Dermis blood vessel endothelial cell (primary cell): ENCODE measurements at regions not wholly inside any gene's neighbourhood (a gene's known extent, or its start where the extent isn't known, plus 50 kb on each side); places are given as distances from the start of the nearest gene placed in this dataset.
"Not testable (repeated sequence)": the region's sequence is repeated elsewhere in the genome, so short reads cannot be mapped to it uniquely, and the experiment has no call there.

Experiments
- DNase-seq: peaks from one replicate; pipeline ENCODE4 v3.0.0; 2010

- DNase-seq = no peak
Observed at GRCh38 chr15:25236861-25237155, 202.0 kb downstream of the UBE3A start.

GRCh38 chr15:25237291-25237978 lies 201.4 kb downstream of the UBE3A start:
- DNase-seq = no peak

GRCh38 chr15:25238126-25238525 lies 200.7 kb downstream of the UBE3A start:
- DNase-seq = no peak

GRCh38 chr15:25238716-25239470 lies 199.9 kb downstream of the UBE3A start:
- DNase-seq = no peak

- DNase-seq = no peak
Observed at GRCh38 chr15:25239471-25240345, 199.1 kb downstream of the UBE3A start.

GRCh38 chr15:25240461-25241021 lies 198.3 kb downstream of the UBE3A start:
- no peak for DNase-seq

- no peak for DNase-seq
Observed at GRCh38 chr15:25241241-25241801, 197.5 kb downstream of the UBE3A start.

GRCh38 chr15:25242166-25242879 lies 196.5 kb downstream of the UBE3A start:
- no peak for DNase-seq

GRCh38 chr15:25242957-25243799 lies 195.6 kb downstream of the UBE3A start:
- no peak for DNase-seq

GRCh38 chr15:25243800-25244097 lies 195.1 kb downstream of the UBE3A start:
- DNase-seq = no peak

- DNase-seq = no peak
Observed at GRCh38 chr15:25244731-25245585, 193.9 kb downstream of the UBE3A start.

- no peak for DNase-seq
Observed at GRCh38 chr15:25245801-25246622, 192.8 kb downstream of the UBE3A start.

GRCh38 chr15:25246641-25247406 lies 192.0 kb downstream of the UBE3A start:
- DNase-seq = no peak

GRCh38 chr15:25247407-25248038 lies 191.3 kb downstream of the UBE3A start:
- no peak for DNase-seq

GRCh38 chr15:25248087-25248486 lies 190.7 kb downstream of the UBE3A start:
- not testable (repeated sequence) for DNase-seq

- no peak for DNase-seq
Observed at GRCh38 chr15:25248583-25249235, 190.1 kb downstream of the UBE3A start.

GRCh38 chr15:25249236-25250010 lies 189.4 kb downstream of the UBE3A start:
- no peak for DNase-seq
